HK-2 (cell line): ENCODE measurements at regions not wholly inside any gene's neighbourhood (a gene's known extent, or its start where the extent isn't known, plus 50 kb on each side); places are given as distances from the start of the nearest gene placed in this dataset.

Source experiments
- DNase-seq: peaks from one replicate; pipeline ENCODE4 v3.0.0-alpha.2; 2018; ENCODE audit not compliant: unreplicated experiment

DNA sequence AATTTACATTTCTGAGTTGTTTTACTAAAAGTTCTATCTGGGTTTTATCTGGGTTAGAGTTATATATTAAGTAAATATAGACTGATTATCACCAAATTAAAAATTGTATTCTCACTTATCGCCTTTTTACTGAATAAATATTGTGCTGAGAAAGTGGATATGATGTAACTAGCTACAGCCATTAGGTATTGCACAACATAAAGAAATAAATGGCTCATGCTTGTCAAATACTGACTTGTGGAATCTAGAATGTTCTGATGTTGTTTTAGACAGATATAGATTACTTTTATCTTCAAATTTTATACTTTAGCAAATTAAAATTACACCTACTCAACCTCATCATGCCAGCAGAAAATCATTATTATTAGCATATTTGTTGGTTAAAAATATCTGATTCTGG lies 1277.1 kb upstream of the MIR17HG start:
- no peak for DNase-seq

DNA sequence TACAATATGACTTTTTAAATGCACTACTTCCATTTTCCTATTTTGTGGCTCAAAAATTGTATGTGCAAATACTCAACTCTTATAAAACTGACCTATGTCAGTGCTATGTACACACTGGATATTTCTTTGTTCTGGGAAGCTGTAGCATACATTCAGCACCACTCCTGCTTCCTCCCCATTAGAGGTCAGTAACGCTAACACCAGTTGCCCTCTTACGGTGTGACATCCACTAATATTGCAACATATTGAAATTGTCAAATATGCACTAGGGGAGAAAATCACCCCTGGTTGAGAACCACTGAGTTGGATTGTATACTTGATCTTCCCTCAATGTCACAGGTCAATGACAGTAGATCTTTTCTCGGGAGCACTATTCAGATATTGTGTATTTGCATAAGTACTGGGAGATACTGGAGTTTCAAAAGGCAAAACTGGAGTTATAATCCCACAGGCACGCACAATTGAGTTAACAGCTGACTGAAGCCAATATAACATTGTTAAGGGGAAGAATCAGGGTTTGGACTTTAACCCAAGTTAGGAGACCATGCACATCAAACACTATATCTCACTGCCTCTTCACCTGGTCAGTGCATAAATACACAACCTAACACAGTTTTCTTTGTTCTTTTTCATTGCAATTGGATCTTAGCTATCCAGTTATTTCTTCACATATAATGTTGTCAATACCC lies 1276.5 kb upstream of the MIR17HG start:
- no peak for DNase-seq

DNA sequence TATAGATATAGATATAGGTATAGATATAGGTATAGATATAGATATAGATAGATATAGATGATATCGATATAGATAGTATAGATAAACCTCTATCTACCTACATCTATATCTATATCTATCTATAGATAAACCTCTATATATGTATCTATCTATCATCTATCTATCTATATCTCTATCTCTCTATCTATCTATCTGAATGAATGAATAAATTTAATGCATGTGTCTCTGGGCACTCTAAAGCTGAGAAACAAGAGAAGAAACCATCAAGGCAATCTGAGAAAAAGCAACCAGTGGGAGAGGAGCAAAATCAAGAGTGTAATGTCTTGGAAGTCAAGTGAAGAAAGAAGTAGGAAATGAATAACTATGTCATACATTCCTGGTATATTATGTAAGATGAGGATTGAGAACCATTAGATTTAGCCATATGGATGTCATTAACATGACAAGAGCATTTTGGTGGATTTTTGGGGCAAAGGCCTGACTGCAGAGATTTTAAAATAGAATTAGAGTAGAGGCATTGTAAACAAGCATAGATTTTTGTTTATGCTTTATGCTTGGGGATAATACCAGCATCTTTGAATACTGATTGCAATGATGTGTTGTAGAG lies 1262.7 kb upstream of the MIR17HG start:
- no peak for DNase-seq

DNA sequence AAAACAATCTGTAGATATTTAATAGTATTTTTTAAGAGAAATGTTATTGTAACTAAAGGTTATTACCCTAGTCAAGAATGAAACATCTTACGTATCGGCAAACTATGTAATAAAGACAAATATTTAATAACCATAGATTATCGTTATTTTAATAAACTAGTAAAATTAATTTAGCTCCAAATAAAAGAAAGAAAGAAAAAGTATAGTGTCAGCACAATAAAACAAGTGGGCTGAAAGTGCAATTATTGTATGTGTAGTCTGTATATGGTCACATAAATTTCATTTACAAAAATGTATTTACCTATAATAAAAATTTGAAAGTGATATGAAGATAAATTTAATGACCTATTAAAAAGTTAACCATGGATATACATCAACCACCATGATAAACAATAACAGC lies 1258.4 kb upstream of the MIR17HG start:
- no peak for DNase-seq

DNA sequence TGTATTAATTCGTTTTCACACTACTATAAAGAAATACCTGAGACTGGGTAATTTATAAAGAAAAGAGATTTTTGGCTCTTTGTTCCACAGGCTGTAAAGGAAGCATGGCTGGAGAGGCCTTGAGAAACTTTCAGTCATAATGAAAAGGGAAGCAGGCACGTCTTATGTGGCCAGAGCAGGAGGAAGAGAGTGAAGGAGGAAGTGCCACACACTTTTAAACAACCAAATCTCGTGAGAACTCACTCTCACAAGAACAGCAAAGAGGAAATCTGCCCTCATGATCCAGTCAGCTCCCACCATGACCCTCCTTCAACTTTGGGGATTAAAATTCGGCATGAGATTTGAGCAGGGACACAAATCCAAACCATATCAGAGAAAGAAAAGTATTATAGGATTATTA lies 1255.9 kb upstream of the MIR17HG start:
- no peak for DNase-seq

DNA sequence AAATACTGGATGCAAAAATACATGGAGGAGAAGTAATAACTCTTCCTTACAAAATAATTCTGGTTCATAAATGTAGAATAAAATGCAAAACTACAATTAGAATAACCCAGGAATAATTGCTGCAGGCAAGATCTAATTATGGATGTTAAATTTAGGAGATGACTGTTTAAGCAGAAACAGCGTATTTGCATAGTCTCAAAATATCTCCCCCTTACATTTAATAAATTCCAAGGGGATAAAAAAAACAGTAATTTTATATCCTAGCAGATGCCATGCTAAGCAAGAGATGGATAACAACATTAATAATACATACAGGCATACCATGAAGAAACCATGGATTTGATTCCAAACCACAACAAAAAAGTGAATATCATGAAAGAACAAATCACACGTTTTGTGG lies 1253.1 kb upstream of the MIR17HG start:
- no peak for DNase-seq

DNA sequence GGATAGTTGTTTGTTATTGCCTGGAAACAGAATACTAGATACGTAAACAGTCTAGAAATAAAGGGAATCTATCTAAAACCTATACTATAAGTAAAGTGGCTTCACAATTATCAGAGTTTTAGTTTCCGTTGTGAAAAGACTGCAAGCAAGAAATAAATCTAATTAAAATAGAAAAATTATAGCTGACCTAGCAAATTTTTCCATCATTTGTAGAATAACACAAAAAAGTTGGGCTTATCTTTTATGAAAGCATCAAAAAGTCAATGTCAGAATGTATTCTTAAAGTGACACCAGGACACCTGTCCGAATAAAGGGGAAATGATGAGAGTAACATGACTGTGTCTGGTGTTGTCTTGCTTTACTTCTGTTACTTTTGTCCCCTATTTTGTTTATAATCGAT lies 1248.9 kb upstream of the MIR17HG start:
- DNase-seq: no peak

DNA sequence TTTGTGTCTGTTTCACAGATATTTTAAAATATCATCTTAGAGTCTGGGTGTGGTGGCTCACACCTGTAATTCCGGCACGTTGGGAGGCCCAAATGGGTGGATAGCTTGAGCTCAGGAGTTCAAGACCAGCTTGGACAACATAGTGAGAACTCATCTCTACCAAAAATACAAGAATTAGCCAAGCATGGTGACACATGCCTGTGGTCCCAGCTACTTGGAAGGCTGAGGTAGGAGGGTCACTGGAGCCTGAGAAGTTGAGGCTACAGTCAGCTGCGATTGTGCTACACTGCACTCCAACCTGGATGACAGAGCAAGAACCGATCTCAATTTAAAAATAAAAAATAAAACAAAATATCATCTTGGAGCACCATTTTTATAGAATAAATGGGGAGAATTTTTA lies 1247.6 kb upstream of the MIR17HG start:
- DNase-seq: no peak

DNA sequence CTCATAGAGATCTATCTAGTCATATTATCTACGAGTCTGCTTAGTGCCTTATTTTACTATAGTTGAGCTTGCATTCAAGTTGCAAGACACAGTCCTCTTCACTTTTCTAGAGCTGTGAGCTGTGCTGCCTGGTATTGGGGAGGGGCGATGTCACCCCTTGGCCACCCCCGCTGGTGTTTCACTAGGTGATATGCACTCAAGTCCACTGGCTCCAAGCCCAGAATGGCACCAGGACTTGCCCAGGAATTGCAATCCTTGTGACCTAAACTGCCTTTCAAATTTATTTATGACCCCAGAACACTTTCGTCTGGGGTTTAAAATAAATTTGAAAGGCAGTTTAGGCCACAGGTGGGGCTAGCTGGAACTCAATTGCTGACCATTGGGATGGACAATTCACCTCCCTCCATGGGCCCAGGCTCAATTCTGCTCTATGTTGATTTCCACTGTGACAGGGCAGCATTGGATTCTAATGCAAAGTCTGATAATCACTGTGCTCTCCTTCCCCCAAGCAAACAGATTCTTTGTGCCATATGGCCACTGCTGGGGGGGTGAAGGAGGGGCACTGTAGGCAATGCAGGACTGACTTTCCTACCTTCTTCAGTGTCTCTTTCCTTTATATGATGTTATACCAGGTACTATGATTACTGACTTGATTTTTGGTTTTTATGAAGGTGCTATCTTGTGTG lies 1244.2 kb upstream of the MIR17HG start:
- no peak for DNase-seq

DNA sequence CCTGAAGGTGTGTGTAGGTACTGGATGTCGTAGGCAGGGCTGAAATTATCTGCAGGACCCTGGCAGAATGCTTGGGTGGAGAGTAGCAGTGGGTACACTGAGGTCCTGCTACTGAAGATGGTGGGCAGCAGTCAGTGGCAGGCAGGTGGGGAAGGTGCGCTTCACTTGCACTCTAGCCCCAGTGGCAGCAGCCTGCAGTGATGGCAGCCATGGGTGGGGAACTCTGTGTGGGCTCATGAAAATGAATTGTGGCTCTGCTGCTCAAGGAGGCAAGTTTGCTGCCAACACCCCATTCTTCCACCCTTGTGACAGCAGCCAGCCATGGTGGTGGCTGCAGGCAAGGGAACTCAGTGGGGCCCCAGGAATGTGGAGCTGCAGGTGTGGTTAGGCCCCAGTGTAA lies 1242.7 kb upstream of the MIR17HG start:
- DNase-seq: no peak

DNA sequence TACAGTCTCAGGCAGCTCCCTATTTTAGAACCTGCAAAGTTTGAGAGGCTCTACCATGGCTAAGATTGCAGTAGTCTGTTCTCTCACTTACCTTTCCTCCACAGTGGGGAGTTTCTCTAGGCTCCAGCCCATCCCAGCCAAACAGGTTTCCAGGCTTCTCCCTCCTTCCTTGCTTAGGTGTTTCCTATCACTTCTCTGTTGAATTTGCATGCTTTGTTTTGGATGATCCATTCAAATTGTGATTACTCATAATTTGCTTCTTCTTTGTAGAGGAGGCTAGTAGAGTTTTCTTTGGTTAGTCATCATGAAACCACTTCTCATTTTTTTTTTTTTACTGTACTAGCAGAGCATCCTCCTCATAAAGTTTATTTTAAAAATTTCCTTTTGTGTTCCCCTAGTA lies 1242.2 kb upstream of the MIR17HG start:
- no peak for DNase-seq

DNA sequence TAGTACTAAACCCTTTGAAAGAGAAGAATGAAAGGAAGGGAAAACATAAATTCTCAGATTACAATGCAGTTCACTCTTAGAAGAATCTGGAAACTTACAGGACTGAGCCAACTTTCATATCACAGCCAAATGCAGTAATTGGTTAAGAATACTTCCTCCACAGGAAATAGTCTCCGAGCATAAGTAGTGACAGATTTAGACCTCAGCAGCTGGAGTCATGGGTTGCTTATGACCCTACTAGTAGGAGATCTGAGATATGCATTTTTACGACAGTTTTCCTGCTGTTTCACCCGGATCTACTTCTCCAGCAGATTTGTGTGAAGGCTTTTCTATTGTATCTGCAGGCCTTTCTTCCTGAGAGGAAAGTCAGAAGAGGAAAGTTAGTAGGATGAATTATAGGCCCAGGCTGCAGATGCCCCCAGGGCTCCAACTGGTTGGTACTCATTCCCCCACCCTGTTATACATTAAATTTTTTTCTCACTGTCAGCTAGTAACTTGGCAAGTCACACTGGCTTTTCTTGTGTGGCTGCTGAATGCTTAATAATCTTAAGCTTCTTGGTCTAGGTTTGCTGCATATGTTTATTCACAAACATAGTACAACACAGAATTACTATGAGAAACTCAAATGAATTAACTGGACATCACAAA lies 1241.5 kb upstream of the MIR17HG start:
- no peak for DNase-seq

DNA sequence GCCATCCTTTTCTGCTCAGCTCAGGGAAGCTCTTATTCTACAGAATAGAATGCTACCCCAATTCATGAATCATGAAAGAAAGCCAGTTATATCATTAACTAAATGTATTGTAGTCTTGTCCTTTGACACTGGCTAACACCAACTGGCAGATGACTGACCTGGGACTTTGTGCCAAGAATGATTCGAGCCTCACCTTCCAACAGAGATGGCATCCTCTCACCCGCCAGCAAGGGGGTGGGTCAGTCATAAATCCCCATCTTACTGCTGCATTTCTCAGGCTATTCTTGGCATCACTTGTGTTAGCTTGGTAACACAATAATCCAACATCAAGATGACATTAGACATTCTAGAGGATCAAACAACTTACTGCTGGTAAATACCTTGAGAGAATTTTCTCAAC lies 1239.8 kb upstream of the MIR17HG start:
- DNase-seq: no peak

DNA sequence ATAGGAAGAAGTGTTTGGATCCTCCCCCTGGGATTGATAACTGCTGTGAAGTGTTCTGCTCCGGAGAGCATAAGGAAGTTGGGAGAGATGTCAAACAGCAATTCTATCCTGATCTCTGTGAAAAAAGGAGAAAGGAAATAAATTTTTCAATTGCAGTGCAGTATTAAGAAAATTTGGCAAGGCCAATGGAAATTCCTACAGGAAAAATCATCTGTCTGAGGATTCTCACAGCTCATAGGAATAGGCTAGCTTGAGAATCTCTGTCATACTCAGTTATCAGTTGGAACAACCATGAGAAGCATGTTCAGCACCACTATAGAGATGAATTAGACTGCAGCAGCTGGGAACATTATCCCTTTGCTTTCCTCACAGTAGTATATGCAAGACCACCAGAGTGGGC lies 1238.9 kb upstream of the MIR17HG start:
- no peak for DNase-seq

DNA sequence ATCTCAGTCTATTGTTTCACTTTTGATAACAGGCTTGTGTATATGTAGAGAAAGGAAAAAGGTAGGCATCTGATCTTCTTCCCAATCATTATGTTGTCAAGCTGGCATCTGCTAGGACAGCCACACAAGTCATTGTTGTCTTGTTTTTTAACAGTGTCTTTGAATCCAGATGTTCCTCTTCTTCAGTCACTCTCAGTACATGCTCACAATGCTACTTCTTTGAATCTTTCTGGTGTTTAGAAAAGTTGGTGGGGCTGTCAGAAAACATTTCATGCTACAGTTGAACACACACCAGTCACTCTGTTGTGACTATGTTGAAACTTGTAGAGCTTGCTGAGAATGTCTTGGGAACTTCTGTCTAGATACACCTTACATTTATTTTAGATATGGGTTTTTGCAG lies 1231.4 kb upstream of the MIR17HG start:
- DNase-seq: no peak

DNA sequence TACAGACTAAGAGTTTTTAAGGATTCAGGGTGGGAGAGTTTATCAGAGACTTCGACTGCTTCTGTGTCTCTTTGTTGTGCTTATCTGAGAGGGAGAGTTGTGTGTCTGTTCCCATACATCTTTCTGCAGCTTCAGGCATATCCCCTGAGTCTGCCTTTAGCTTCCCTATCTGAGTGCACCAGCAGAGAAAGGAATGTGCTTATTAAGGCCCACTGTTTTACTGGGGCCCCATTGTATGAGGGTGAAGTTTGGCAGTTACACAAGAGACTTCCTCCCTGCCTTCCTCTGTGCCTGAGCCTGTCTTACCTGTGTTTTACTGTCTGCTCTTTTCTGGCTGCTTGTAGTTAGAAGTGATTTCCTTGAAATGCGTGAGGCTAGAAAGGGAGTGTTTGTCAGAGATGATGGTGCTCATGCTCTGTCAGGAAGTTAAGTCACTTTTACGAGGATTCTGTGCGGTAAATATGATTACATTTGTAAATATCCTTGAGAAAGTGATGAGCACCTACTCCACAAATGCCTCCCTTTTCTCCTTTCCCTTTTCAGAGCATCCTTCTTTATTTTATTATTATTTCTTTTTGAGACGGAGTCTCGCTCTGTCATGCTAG lies 1228.9 kb upstream of the MIR17HG start:
- DNase-seq: no peak

DNA sequence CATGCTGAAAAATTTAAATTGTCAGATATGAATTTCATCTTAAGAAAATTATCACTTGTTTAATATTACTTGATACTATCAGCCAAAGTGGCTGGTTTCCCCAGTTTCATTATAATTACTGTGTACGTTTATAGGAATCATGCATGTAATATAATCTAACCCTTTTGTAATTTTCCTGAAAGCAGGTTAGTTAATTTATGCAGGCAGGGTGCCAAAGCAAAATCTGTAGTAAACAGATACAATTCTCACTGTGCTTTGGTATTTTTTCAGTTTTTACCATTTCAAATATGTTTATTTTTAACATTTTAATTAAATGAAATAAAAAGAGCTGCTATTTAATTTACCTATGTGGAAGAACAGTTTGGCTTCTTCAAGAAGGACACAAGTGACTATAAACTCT lies 1227.5 kb upstream of the MIR17HG start:
- DNase-seq: no peak

DNA sequence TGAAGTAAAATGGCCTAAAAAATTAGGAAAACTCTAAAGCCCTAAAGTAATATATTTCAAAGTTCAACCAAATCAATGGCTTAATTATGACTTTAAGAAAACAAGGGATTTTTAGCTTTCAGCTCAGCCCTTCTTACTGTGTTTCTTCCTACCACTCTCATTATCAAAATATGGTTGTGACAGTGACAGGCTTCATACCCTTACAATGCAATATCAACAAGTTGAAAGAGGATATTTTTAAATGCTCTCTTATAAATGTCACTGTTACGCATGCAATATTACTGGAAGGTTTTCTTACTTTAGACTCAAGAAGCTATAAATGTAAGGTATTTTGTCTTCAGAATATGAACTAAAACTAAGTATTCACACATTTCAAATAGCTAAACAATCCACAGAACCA lies 1225.7 kb upstream of the MIR17HG start:
- DNase-seq: no peak

DNA sequence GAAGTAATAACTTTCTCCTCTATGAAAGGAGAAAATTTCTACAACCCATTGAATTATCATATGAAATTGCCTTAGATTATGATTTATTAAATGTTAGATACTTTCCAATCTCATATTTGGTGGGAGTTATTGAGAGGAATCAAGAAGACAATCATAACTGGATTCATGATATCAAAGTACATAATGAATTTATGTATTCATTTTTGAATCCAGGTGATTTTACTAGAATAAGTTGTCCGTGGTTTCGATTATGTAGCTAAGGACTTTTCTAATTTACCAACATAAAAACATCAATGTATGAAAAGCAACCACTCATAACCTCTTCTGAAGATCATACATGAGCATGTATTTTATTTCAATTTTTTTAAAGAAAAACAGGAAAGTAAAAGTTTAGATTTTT lies 1225.0 kb upstream of the MIR17HG start:
- no peak for DNase-seq

DNA sequence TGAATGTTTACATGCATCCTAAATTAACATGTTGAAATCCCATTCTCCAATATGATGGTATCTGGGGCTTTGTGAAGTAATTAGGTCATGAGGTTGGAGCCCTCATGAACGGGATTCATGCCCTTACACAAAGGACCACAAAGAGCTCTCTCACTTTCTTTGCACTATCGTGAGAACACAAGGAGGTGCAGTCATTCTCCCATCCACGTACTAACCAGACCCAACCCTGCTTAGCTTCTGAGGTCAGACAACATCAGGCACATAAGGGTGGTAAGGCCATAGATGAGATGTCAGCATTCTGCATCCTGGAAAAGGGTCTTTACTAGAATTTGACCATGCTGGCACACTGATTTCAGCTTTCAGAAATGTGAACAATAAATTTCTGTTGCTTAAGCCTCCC lies 1211.9 kb upstream of the MIR17HG start:
- no peak for DNase-seq

DNA sequence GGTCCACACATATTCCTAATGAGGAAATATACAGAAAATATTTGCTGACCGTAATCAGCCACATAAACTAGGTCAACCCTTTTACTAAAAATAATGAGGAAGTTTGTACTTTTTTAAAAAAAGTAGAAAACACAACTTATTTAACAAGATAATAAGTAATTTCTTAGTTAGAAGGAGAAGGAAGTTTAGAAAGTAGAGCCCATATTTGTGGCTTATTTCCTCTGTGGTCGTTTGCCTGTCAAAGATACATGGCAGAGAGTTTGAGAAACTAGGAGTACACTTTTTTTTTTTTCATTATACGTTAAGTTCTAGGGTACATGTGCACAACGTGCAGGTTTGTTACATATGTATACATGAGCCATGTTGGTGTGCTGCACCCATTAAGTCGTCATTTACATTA lies 1205.2 kb upstream of the MIR17HG start:
- DNase-seq: no peak

DNA sequence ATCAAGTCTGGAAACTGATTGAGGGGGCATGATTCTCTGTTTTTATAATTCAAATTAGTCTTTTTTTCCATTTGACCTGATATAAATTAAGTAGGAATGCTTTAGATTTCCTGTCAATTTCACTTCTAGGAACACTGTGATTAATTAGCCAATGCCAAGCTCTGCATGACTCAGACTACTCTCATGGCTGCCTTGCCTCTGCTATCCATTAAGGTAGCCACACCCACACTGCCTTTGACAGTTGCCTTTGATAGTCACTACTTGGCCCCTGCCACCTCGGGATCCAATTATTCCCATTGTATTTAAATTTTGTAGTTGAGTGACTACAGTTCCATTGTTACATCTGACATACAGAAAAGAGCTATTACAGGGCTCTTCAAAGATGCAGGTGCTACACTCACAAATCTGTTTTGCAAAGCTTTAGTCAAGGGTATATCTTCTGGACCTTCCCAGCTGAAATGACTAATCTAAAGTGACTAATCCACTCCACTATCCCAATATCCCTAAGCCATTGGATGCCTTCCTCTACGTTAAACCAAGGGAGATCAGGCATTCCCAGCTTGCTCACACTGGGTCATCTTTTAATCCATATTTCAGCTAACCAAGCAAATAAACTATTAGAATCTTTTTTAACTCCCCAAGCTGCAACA lies 1193.1 kb upstream of the MIR17HG start:
- DNase-seq: no peak
